H1 (cell line): ENCODE measurements at regions not wholly inside any gene's neighbourhood (a gene's known extent, or its start where the extent isn't known, plus 50 kb on each side); places are given as distances from the start of the nearest gene placed in this dataset.

Experiments used
- JUND ChIP-seq: IDR thresholded peaks from 2 replicates; pipeline ENCODE4 v1.6.1; 2011; ENCODE audit warnings: mild to moderate bottlenecking, improper control_type of control experiment, low read length
- KDM5A ChIP-seq: fragments of 200-600 bp; IDR thresholded peaks from 2 replicates; pipeline ENCODE4 v1.7.1; 2012; ENCODE audit warnings: mild to moderate bottlenecking, low read length, inconsistent platforms, mixed read lengths

GRCh38 chr10:65754112-65754511 is 1171.7 kb upstream of the LRRTM3 start (continued):
- no peak for TF ChIP-seq JUND
- no peak for TF ChIP-seq KDM5A
